ENCODE measurements at regions not wholly inside any gene's neighbourhood (a gene's known extent, or its start where the extent isn't known, plus 50 kb on each side); places are given as distances from the start of the nearest gene placed in this dataset.

- no peak overlapping the region for H3K4me3 Mint-ChIP-seq
- H3K4me1 Mint-ChIP-seq: no peaks in the 10 kb centered on the region
- no peak overlapping the region for H3K27ac Mint-ChIP-seq
- no peaks in the 10 kb centered on the region for H3K36me3 Mint-ChIP-seq (ENCODE audit: low read depth)
- DNase-seq: no peak
- H3K27me3 Mint-ChIP-seq (ENCODE audit: low read depth, poor library complexity): peaks cover 4% of the 10 kb centered on the region
- peaks cover 13% of the 10 kb centered on the region for H3K9me3 Mint-ChIP-seq
- TF ChIP-seq CTCF (IDR thresholded peaks at IDR 0.05): no peak
These were observed 136.6 kb upstream of the IVNS1ABP start for GRCh38 chr1:185453496-185454192.

GRCh38 chr1:185450917-185451316 lies 133.9 kb upstream of the IVNS1ABP start:
- no peaks in the 10 kb centered on the region for H3K4me1 Mint-ChIP-seq
- no peak overlapping the region for H3K4me3 Mint-ChIP-seq
- no peaks in the 10 kb centered on the region for H3K36me3 Mint-ChIP-seq (ENCODE audit: low read depth)
- DNase-seq: no peak
- H3K27ac Mint-ChIP-seq: no peak overlapping the region
- TF ChIP-seq CTCF (IDR thresholded peaks at IDR 0.05): no peak
- peaks cover 8% of the 10 kb centered on the region for H3K9me3 Mint-ChIP-seq
- H3K27me3 Mint-ChIP-seq (ENCODE audit: low read depth, poor library complexity): no peaks in the 10 kb centered on the region

GRCh38 chr1:185450060-185450788 lies 133.2 kb upstream of the IVNS1ABP start:
- H3K27ac Mint-ChIP-seq: no peak overlapping the region
- no peak for TF ChIP-seq CTCF (IDR thresholded peaks at IDR 0.05)
- no peaks in the 10 kb centered on the region for H3K36me3 Mint-ChIP-seq (ENCODE audit: low read depth)
- DNase-seq: no peak
- no peaks in the 10 kb centered on the region for H3K27me3 Mint-ChIP-seq (ENCODE audit: low read depth, poor library complexity)
- H3K4me1 Mint-ChIP-seq: no peaks in the 10 kb centered on the region
- H3K9me3 Mint-ChIP-seq: peaks cover 8% of the 10 kb centered on the region
- H3K4me3 Mint-ChIP-seq: no peak overlapping the region

GRCh38 chr1:185449378-185450059 lies 132.5 kb upstream of the IVNS1ABP start:
- Mint-ChIP-seq H3K9me3 (peaks cover 8% of the 10 kb centered on the region), H3K27me3 (ENCODE audit: low read depth, poor library complexity) (no peaks in the 10 kb centered on the region), H3K36me3 (ENCODE audit: low read depth) (no peaks in the 10 kb centered on the region), H3K4me3 (no peak overlapping the region), H3K4me1 (no peaks in the 10 kb centered on the region), H3K27ac (no peak overlapping the region)
- DNase-seq: no peak
- no peak for TF ChIP-seq CTCF (IDR thresholded peaks at IDR 0.05)

GRCh38 chr1:185448591-185449186 lies 131.6 kb upstream of the IVNS1ABP start:
- Mint-ChIP-seq H3K36me3 (ENCODE audit: low read depth) (no peaks in the 10 kb centered on the region), H3K4me3 (no peak overlapping the region), H3K4me1 (no peaks in the 10 kb centered on the region), H3K27me3 (ENCODE audit: low read depth, poor library complexity) (no peaks in the 10 kb centered on the region), H3K27ac (no peak overlapping the region), H3K9me3 (peaks cover 5% of the 10 kb centered on the region)
- no peak for DNase-seq
- no peak for TF ChIP-seq CTCF (IDR thresholded peaks at IDR 0.05)
